Endothelial cell of umbilical vein (primary cell): ENCODE measurements at regions not wholly inside any gene's neighbourhood (a gene's known extent, or its start where the extent isn't known, plus 50 kb on each side); places are given as distances from the start of the nearest gene placed in this dataset.

Experiments
- BruUV-seq: library from RNA; stranded (reverse); fragments of 400-500 nt; replicated peaks from 2 replicates; lab custom pipeline; 2021; lab: Mats Ljungman, UMichigan
- CTCF ChIA-PET: fragments of 300-600, 350-600 bp; sonication (Branson Sonifier 250); formaldehyde crosslinking; loops from one replicate; lab custom pipeline; 2021; ENCODE audit warnings: antibody characterized with exemption, inconsistent platforms; lab: Charles Lee
- POLR2A ChIA-PET: fragments of 300-600, 350-600 bp; sonication (Branson Sonifier 250); formaldehyde crosslinking; loops from one replicate; lab custom pipeline; 2021; ENCODE audit warnings: antibody characterized with exemption, inconsistent platforms; lab: Charles Lee
- DNase-seq: peaks from one replicate; pipeline ENCODE4 v3.0.0-alpha.2; 2011; ENCODE audit warnings: low read depth, low spot score
- FAIRE-seq: peaks from 2 replicates; lab custom pipeline; 2011; peaks lifted over from hg19 to GRCh38; lab: Jason Lieb, UNC
- H2AFZ ChIP-seq: 2 replicates; pipeline ENCODE4 v1.6.0; 2012; ENCODE audit warnings: low read depth, low read length, control low read depth, inconsistent platforms
- H3K27ac ChIP-seq: 2 replicates; pipeline ENCODE4 v1.5.1; 2011; ENCODE audit warnings: low read depth, mild to moderate bottlenecking, control low read depth, low read length, moderate library complexity; ENCODE audit not compliant: insufficient read depth
- H3K27me3 ChIP-seq, 2 experiments: 2 replicates each; pipeline versions ENCODE4 v1.6.0 to v1.6.1; 2011; ENCODE audit warnings: low read length in 2 of 2, mixed read lengths in 1 of 2; ENCODE audit not compliant: control insufficient read depth in 2 of 2, insufficient read depth in 2 of 2
- H3K36me3 ChIP-seq, 2 experiments: 2 replicates in 1 of 2; 3 replicates in 1 of 2; pipeline ENCODE4 v1.5.1; 2011; ENCODE audit warnings: low read length in 2 of 2, mild to moderate bottlenecking in 1 of 2, moderate library complexity in 1 of 2; ENCODE audit not compliant: control insufficient read depth in 2 of 2, insufficient read depth in 2 of 2; ENCODE audit errors: extremely low read depth in 1 of 2
- H3K4me1 ChIP-seq: 3 replicates; pipeline ENCODE4 v1.5.1; 2011; ENCODE audit warnings: mild to moderate bottlenecking, low read length; ENCODE audit not compliant: control insufficient read depth, insufficient read depth; ENCODE audit errors: extremely low read depth
- H3K4me2 ChIP-seq: 2 replicates; pipeline ENCODE4 v1.6.1; 2011; ENCODE audit warnings: low read length, control low read depth, mixed read lengths; ENCODE audit not compliant: insufficient read depth
- H3K4me3 ChIP-seq, 3 experiments: fragments of 200-600 bp in 1 of 3; sonication (generic), shearing (Covaris generic) in 1 of 3; replicated peaks in 1 of 3; 2 replicates each; pipeline ENCODE4 v1.5.1; 2011 to 2016; ENCODE audit warnings: control low read depth in 3 of 3, low read length in 3 of 3, mild to moderate bottlenecking in 2 of 3, inconsistent platforms in 1 of 3, low read depth in 1 of 3, moderate library complexity in 1 of 3; ENCODE audit not compliant: insufficient read depth in 1 of 3
- H3K79me2 ChIP-seq: 2 replicates; pipeline ENCODE4 v1.6.0; 2012; ENCODE audit warnings: low read length, inconsistent platforms; ENCODE audit not compliant: control insufficient read depth, insufficient read depth
- H3K9ac ChIP-seq: replicated peaks from 2 replicates; pipeline ENCODE3; 2011; ENCODE audit warnings: low read length, control low read depth; ENCODE audit not compliant: insufficient read depth; ENCODE audit errors: extremely low read depth
- H3K9me1 ChIP-seq: replicated peaks from 3 replicates; pipeline ENCODE4 v1.6.0; 2011; ENCODE audit warnings: mild to moderate bottlenecking, low read length; ENCODE audit not compliant: control insufficient read depth, insufficient read depth; ENCODE audit errors: extremely low read depth
- H3K9me3 ChIP-seq: replicated peaks from 2 replicates; pipeline ENCODE4 v1.5.1; 2012; ENCODE audit warnings: low read length, inconsistent platforms; ENCODE audit not compliant: control insufficient read depth, insufficient read depth
- H4K20me1 ChIP-seq: replicated peaks from 2 replicates; pipeline ENCODE3; 2011; ENCODE audit warnings: mild to moderate bottlenecking, low read length; ENCODE audit not compliant: control insufficient read depth, insufficient read depth; ENCODE audit errors: extremely low read depth
- CTCF ChIP-seq, 2 donors: IDR thresholded peaks; 1 replicate in 1 of 2; 2 replicates in 1 of 2; pipeline ENCODE4 v1.5.1; 2011; ENCODE audit warnings: low read length in 2 of 2, mild to moderate bottlenecking in 2 of 2, moderate library complexity in 2 of 2, control low read depth in 1 of 2, inconsistent platforms in 1 of 2, low read depth in 1 of 2; ENCODE audit not compliant: insufficient read depth in 1 of 2; ENCODE audit errors: extremely low read depth in 1 of 2
- EZH2 ChIP-seq: IDR thresholded peaks from 2 replicates; pipeline ENCODE4 v1.6.1; 2012; ENCODE audit warnings: borderline replicate concordance, low read depth, mild to moderate bottlenecking, moderate library complexity, low read length, inconsistent platforms; ENCODE audit not compliant: severe bottlenecking
- FOS ChIP-seq: IDR thresholded peaks from 2 replicates; pipeline ENCODE4 v1.6.1; 2011; ENCODE audit warnings: mild to moderate bottlenecking, low read length, moderate library complexity, borderline replicate concordance; ENCODE audit not compliant: insufficient read depth
- GATA2 ChIP-seq: IDR thresholded peaks from 2 replicates; pipeline ENCODE4 v1.7.0; 2011; ENCODE audit warnings: low read depth, mild to moderate bottlenecking, moderate library complexity, mixed read lengths, low read length; ENCODE audit not compliant: insufficient read length, insufficient read depth
- MAX ChIP-seq: IDR thresholded peaks from 2 replicates; pipeline ENCODE4 v1.6.1; 2011; ENCODE audit not compliant: insufficient read depth, insufficient read length
- MYC ChIP-seq: IDR thresholded peaks from one replicate; pipeline ENCODE4 v1.6.1; 2011; ENCODE audit warnings: mild to moderate bottlenecking, low read depth, low read length
- POLR2A ChIP-seq: IDR thresholded peaks from 2 replicates; pipeline ENCODE4 v1.6.1; 2012; ENCODE audit warnings: low read depth, mild to moderate bottlenecking, control low read depth, low read length
- POLR2AphosphoS5 ChIP-seq: IDR thresholded peaks from 2 replicates; pipeline ENCODE4 v1.6.1; 2012; ENCODE audit warnings: low read depth, mild to moderate bottlenecking, control low read depth, low read length, moderate library complexity; ENCODE audit not compliant: insufficient read depth
- dilution Hi-C: fragments of 300-500 bp; cut with MboI; formaldehyde crosslinking; loops from one replicate; pipeline ENCODE4 v1.15.0; 2019; ENCODE audit warnings: low sequenced_read_pairs; ENCODE audit not compliant: extremely low pct_ligation_motif_present
- intact Hi-C: fragments of 100-400 bp; cut with micrococcal nuclease; formaldehyde crosslinking; loops from one replicate; pipeline ENCODE4 v1.10.0; 2022

- no TSS peak for BruUV-seq
- Histone ChIP-seq H3K9me3 (no peaks in the 10 kb centered on the region), H3K4me1 (no peaks in the 10 kb centered on the region), H2AFZ (no peak overlapping the region), H3K9ac (no peak overlapping the region), H3K27me3 (no peaks in the 10 kb centered on the region), H3K27ac (no peak overlapping the region), H3K9me1 (no peaks in the 10 kb centered on the region), H3K36me3 (no peaks in the 10 kb centered on the region), H3K79me2 (no peaks in the 10 kb centered on the region), H3K4me2 (no peak overlapping the region), H3K4me3 (no peak overlapping the region), H4K20me1 (no peaks in the 10 kb centered on the region)
- no peak for TF ChIP-seq FOS
- TF ChIP-seq POLR2A, result no peak
- no peak for TF ChIP-seq POLR2AphosphoS5
- no peak for TF ChIP-seq GATA2
- TF ChIP-seq CTCF (IDR thresholded peaks at IDR 0.05; ENCODE audit: extremely low read depth in 1 of 2, insufficient read depth in 1 of 2, low read depth in 1 of 2, low read length in 2 of 2), result no peak
- TF ChIP-seq MYC, result no peak
- no peak for TF ChIP-seq EZH2
- no peak for TF ChIP-seq MAX
- ChIA-PET CTCF (no interaction called here), POLR2A (no interaction called here)
- dilution Hi-C loops (no loop called here), intact Hi-C loops (no loop called here)
- FAIRE-seq, result no peak
- DNase-seq, result no peak
Measured at GRCh38 chr18:61132031-61132430, 201.2 kb upstream of the CDH20 start.
